Activated naive CD4-positive, alpha-beta T cell treated with anti-CD3 and anti-CD28 coated beads, Interleukin-2, amount 50 U/mL, for 24 hours (primary cell): ENCODE measurements at regions not wholly inside any gene's neighbourhood (a gene's known extent, or its start where the extent isn't known, plus 50 kb on each side); places are given as distances from the start of the nearest gene placed in this dataset.

ENCODE experiments used
- H3K27ac Mint-ChIP-seq: one replicate; pipeline ENCODE4 v1.8.0; 2021; ENCODE audit warnings: mild to moderate bottlenecking, mixed read lengths
- H3K27me3 Mint-ChIP-seq: one replicate; pipeline ENCODE4 v1.8.0; 2021; ENCODE audit warnings: mixed read lengths
- H3K36me3 Mint-ChIP-seq: one replicate; pipeline ENCODE4 v1.8.0; 2021; ENCODE audit warnings: mixed read lengths
- H3K4me1 Mint-ChIP-seq: one replicate; pipeline ENCODE4 v1.8.0; 2021; ENCODE audit warnings: mixed read lengths
- H3K4me3 Mint-ChIP-seq: one replicate; pipeline ENCODE4 v1.8.0; 2021; ENCODE audit warnings: mild to moderate bottlenecking, mixed read lengths
- H3K9me3 Mint-ChIP-seq: one replicate; pipeline ENCODE4 v1.8.0; 2021; ENCODE audit warnings: mixed read lengths

GRCh38 chr1:2894381-2895041 is 93.0 kb upstream of the TTC34 start:
- Mint-ChIP-seq H3K9me3 (no peaks in the 10 kb centered on the region), H3K27ac (no peak overlapping the region), H3K4me1 (peaks cover 11% of the 10 kb centered on the region), H3K4me3 (no peak overlapping the region), H3K27me3 (no peaks in the 10 kb centered on the region), H3K36me3 (no peaks in the 10 kb centered on the region)

- Mint-ChIP-seq H3K27ac (no peak overlapping the region), H3K4me1 (peaks cover 11% of the 10 kb centered on the region), H3K27me3 (no peaks in the 10 kb centered on the region), H3K4me3 (no peak overlapping the region), H3K36me3 (no peaks in the 10 kb centered on the region), H3K9me3 (no peaks in the 10 kb centered on the region)
Observed at GRCh38 chr1:2896824-2897223, 95.3 kb upstream of the TTC34 start.

- no peaks in the 10 kb centered on the region for H3K27me3 Mint-ChIP-seq
- H3K9me3 Mint-ChIP-seq: no peaks in the 10 kb centered on the region
- H3K36me3 Mint-ChIP-seq: no peaks in the 10 kb centered on the region
- H3K27ac Mint-ChIP-seq: no peak overlapping the region
- no peaks in the 10 kb centered on the region for H3K4me1 Mint-ChIP-seq
- H3K4me3 Mint-ChIP-seq: no peak overlapping the region
Observed at GRCh38 chr1:2903226-2903625, 101.7 kb upstream of the TTC34 start.

- no peak overlapping the region for H3K4me3 Mint-ChIP-seq
- H3K36me3 Mint-ChIP-seq: no peaks in the 10 kb centered on the region
- no peaks in the 10 kb centered on the region for H3K9me3 Mint-ChIP-seq
- H3K27ac Mint-ChIP-seq: no peak overlapping the region
- H3K4me1 Mint-ChIP-seq: no peaks in the 10 kb centered on the region
- H3K27me3 Mint-ChIP-seq: no peaks in the 10 kb centered on the region
Observed at GRCh38 chr1:2904191-2904590, 102.7 kb upstream of the TTC34 start.

GRCh38 chr1:2905356-2905755 is 103.9 kb upstream of the TTC34 start:
- Mint-ChIP-seq H3K9me3 (no peaks in the 10 kb centered on the region), H3K36me3 (no peaks in the 10 kb centered on the region), H3K27me3 (no peaks in the 10 kb centered on the region), H3K4me3 (no peak overlapping the region), H3K27ac (no peak overlapping the region), H3K4me1 (no peaks in the 10 kb centered on the region)

GRCh38 chr1:2906085-2906484 is 104.6 kb upstream of the TTC34 start:
- Mint-ChIP-seq H3K4me3 (no peak overlapping the region), H3K4me1 (no peaks in the 10 kb centered on the region), H3K36me3 (no peaks in the 10 kb centered on the region), H3K9me3 (no peaks in the 10 kb centered on the region), H3K27ac (no peak overlapping the region), H3K27me3 (no peaks in the 10 kb centered on the region)

- H3K9me3 Mint-ChIP-seq: no peaks in the 10 kb centered on the region
- no peak overlapping the region for H3K4me3 Mint-ChIP-seq
- H3K27ac Mint-ChIP-seq: no peak overlapping the region
- H3K27me3 Mint-ChIP-seq: no peaks in the 10 kb centered on the region
- H3K4me1 Mint-ChIP-seq: no peaks in the 10 kb centered on the region
- H3K36me3 Mint-ChIP-seq: no peaks in the 10 kb centered on the region
Observed at GRCh38 chr1:2906620-2907019, 105.1 kb upstream of the TTC34 start.

- H3K4me3 Mint-ChIP-seq: no peak overlapping the region
- H3K27ac Mint-ChIP-seq: no peak overlapping the region
- no peaks in the 10 kb centered on the region for H3K4me1 Mint-ChIP-seq
- no peaks in the 10 kb centered on the region for H3K36me3 Mint-ChIP-seq
- no peaks in the 10 kb centered on the region for H3K27me3 Mint-ChIP-seq
- H3K9me3 Mint-ChIP-seq: no peaks in the 10 kb centered on the region
Observed at GRCh38 chr1:2907051-2907450, 105.6 kb upstream of the TTC34 start.

- Mint-ChIP-seq H3K4me3 (no peak overlapping the region), H3K36me3 (no peaks in the 10 kb centered on the region), H3K9me3 (no peaks in the 10 kb centered on the region), H3K27me3 (no peaks in the 10 kb centered on the region), H3K27ac (no peak overlapping the region), H3K4me1 (no peaks in the 10 kb centered on the region)
Observed at GRCh38 chr1:2908081-2908480, 106.6 kb upstream of the TTC34 start.

GRCh38 chr1:2908561-2908960 is 107.1 kb upstream of the TTC34 start:
- Mint-ChIP-seq H3K4me3 (no peak overlapping the region), H3K9me3 (no peaks in the 10 kb centered on the region), H3K27ac (no peak overlapping the region), H3K4me1 (no peaks in the 10 kb centered on the region), H3K27me3 (no peaks in the 10 kb centered on the region), H3K36me3 (no peaks in the 10 kb centered on the region)

- no peaks in the 10 kb centered on the region for H3K27me3 Mint-ChIP-seq
- no peaks in the 10 kb centered on the region for H3K9me3 Mint-ChIP-seq
- H3K27ac Mint-ChIP-seq: no peak overlapping the region
- H3K36me3 Mint-ChIP-seq: no peaks in the 10 kb centered on the region
- no peaks in the 10 kb centered on the region for H3K4me1 Mint-ChIP-seq
- no peak overlapping the region for H3K4me3 Mint-ChIP-seq
Observed at GRCh38 chr1:2909797-2910196, 108.3 kb upstream of the TTC34 start.

- Mint-ChIP-seq H3K9me3 (no peaks in the 10 kb centered on the region), H3K27me3 (no peaks in the 10 kb centered on the region), H3K4me1 (no peaks in the 10 kb centered on the region), H3K36me3 (no peaks in the 10 kb centered on the region), H3K4me3 (no peak overlapping the region), H3K27ac (no peak overlapping the region)
Observed at GRCh38 chr1:2910211-2910610, 108.7 kb upstream of the TTC34 start.

- no peak overlapping the region for H3K4me3 Mint-ChIP-seq
- H3K4me1 Mint-ChIP-seq: no peaks in the 10 kb centered on the region
- H3K27ac Mint-ChIP-seq: no peak overlapping the region
- H3K9me3 Mint-ChIP-seq: no peaks in the 10 kb centered on the region
- no peaks in the 10 kb centered on the region for H3K36me3 Mint-ChIP-seq
- no peaks in the 10 kb centered on the region for H3K27me3 Mint-ChIP-seq
Observed at GRCh38 chr1:2911421-2912178, 109.7 kb upstream of the ACTRT2 start.

GRCh38 chr1:2912424-2913061 is 108.7 kb upstream of the ACTRT2 start:
- Mint-ChIP-seq H3K36me3 (no peaks in the 10 kb centered on the region), H3K27ac (no peak overlapping the region), H3K4me3 (no peak overlapping the region), H3K9me3 (no peaks in the 10 kb centered on the region), H3K27me3 (no peaks in the 10 kb centered on the region), H3K4me1 (no peaks in the 10 kb centered on the region)

GRCh38 chr1:2913091-2913490 is 108.2 kb upstream of the ACTRT2 start:
- Mint-ChIP-seq H3K27ac (no peak overlapping the region), H3K27me3 (no peaks in the 10 kb centered on the region), H3K4me1 (no peaks in the 10 kb centered on the region), H3K9me3 (no peaks in the 10 kb centered on the region), H3K4me3 (no peak overlapping the region), H3K36me3 (no peaks in the 10 kb centered on the region)

GRCh38 chr1:2914702-2915101 is 106.6 kb upstream of the ACTRT2 start:
- Mint-ChIP-seq H3K27me3 (no peaks in the 10 kb centered on the region), H3K27ac (no peak overlapping the region), H3K4me1 (no peaks in the 10 kb centered on the region), H3K4me3 (no peak overlapping the region), H3K36me3 (no peaks in the 10 kb centered on the region), H3K9me3 (no peaks in the 10 kb centered on the region)
